Kidney tubule cell (primary cell): ENCODE measurements at regions not wholly inside any gene's neighbourhood (a gene's known extent, or its start where the extent isn't known, plus 50 kb on each side); places are given as distances from the start of the nearest gene placed in this dataset.
"Not testable (repeated sequence)": the region's sequence is repeated elsewhere in the genome, so short reads cannot be mapped to it uniquely, and the experiment has no call there.

Experiments used
- DNase-seq: peaks from one replicate; pipeline ENCODE4 v3.0.0-alpha.2; 2018; ENCODE audit warnings: low spot score

GRCh38 chr7:41428381-41428780, 274.5 kb downstream of the INHBA start:
- no peak for DNase-seq

- peak; percentile 53 for DNase-seq
Observed at GRCh38 chr7:41425926-41426325, 277.0 kb downstream of the INHBA start.

- DNase-seq = no peak
Observed at GRCh38 chr7:41421056-41421455, 281.8 kb downstream of the INHBA start.

- no peak for DNase-seq
Observed at GRCh38 chr7:41420421-41420820, 282.5 kb downstream of the INHBA start.

- DNase-seq = no peak
Observed at GRCh38 chr7:41418337-41418736, 284.6 kb downstream of the INHBA start.

GRCh38 chr7:41416208-41416595, 286.7 kb downstream of the INHBA start:
- DNase-seq = no peak

- DNase-seq = no peak
Observed at GRCh38 chr7:41415471-41416207, 287.3 kb downstream of the INHBA start.

- DNase-seq = no peak
Observed at GRCh38 chr7:41415051-41415450, 287.8 kb downstream of the INHBA start.

- no peak for DNase-seq
Observed at GRCh38 chr7:41404375-41405074, 298.4 kb downstream of the INHBA start.

- DNase-seq = no peak
Observed at GRCh38 chr7:41403291-41403690, 299.6 kb downstream of the INHBA start.

- no peak for DNase-seq
Observed at GRCh38 chr7:41401833-41402232, 301.1 kb downstream of the INHBA start.

- DNase-seq = no peak
Observed at GRCh38 chr7:41399171-41399570, 303.7 kb downstream of the INHBA start.

- DNase-seq = no peak
Observed at GRCh38 chr7:41391818-41392217, 311.1 kb downstream of the INHBA start.

- not testable (repeated sequence) for DNase-seq
Observed at GRCh38 chr7:41388933-41389332, 314.0 kb downstream of the INHBA start.

- DNase-seq = peak; percentile 51
Observed at GRCh38 chr7:41385996-41386395, 316.9 kb downstream of the INHBA start.

GRCh38 chr7:41384418-41384817, 318.5 kb downstream of the INHBA start:
- no peak for DNase-seq

- DNase-seq = no peak
Observed at GRCh38 chr7:41383596-41383995, 319.3 kb downstream of the INHBA start.

GRCh38 chr7:41378156-41378555, 324.7 kb downstream of the INHBA start:
- DNase-seq = no peak

GRCh38 chr7:41375582-41375981, 327.3 kb downstream of the INHBA start:
- DNase-seq = no peak

- DNase-seq = no peak
Observed at GRCh38 chr7:41374150-41374848, 328.6 kb downstream of the INHBA start.

GRCh38 chr7:41367967-41368882, 334.7 kb downstream of the INHBA start:
- no peak for DNase-seq

- no peak for DNase-seq
Observed at GRCh38 chr7:41351091-41351490, 351.8 kb downstream of the INHBA start.
